DMS153 treated with DMSO at 0.1 percent for 48 hours (cell line): ENCODE measurements at regions not wholly inside any gene's neighbourhood (a gene's known extent, or its start where the extent isn't known, plus 50 kb on each side); places are given as distances from the start of the nearest gene placed in this dataset.

ENCODE experiments used
- DNase-seq: peaks from one replicate; lab custom pipeline; 2025; ENCODE audit not compliant: unreplicated experiment; lab: John Stamatoyannopoulos, UW

- DNase-seq, result no peak
These were observed 866.7 kb upstream of the PRMT6 start for GRCh38 chr1:106189780-106190179.

GRCh38 chr1:106194206-106194605, 862.3 kb upstream of the PRMT6 start:
- DNase-seq, result no peak

- DNase-seq, result no peak
These were observed 855.8 kb upstream of the PRMT6 start for GRCh38 chr1:106200711-106201110.

GRCh38 chr1:106207185-106207584, 849.3 kb upstream of the PRMT6 start:
- no peak for DNase-seq

- DNase-seq, result no peak
These were observed 838.7 kb upstream of the PRMT6 start for GRCh38 chr1:106217765-106218164.

- no peak for DNase-seq
These were observed 834.1 kb upstream of the PRMT6 start for GRCh38 chr1:106222403-106222802.

- DNase-seq, result no peak
These were observed 833.3 kb upstream of the PRMT6 start for GRCh38 chr1:106223213-106223612.

- DNase-seq, result no peak
These were observed 832.0 kb upstream of the PRMT6 start for GRCh38 chr1:106224426-106224825.

- DNase-seq, result no peak
These were observed 831.1 kb upstream of the PRMT6 start for GRCh38 chr1:106225403-106225802.

- no peak for DNase-seq
These were observed 829.9 kb upstream of the PRMT6 start for GRCh38 chr1:106226550-106226949.

- DNase-seq, result no peak
These were observed 824.3 kb upstream of the PRMT6 start for GRCh38 chr1:106232128-106232527.

- DNase-seq, result no peak
These were observed 823.0 kb upstream of the PRMT6 start for GRCh38 chr1:106233511-106233910.

GRCh38 chr1:106249365-106249764, 807.1 kb upstream of the PRMT6 start:
- DNase-seq, result no peak

GRCh38 chr1:106249810-106250209, 806.7 kb upstream of the PRMT6 start:
- DNase-seq, result no peak

GRCh38 chr1:106254748-106255147, 801.7 kb upstream of the PRMT6 start:
- DNase-seq, result no peak

GRCh38 chr1:106266786-106267185, 789.7 kb upstream of the PRMT6 start:
- DNase-seq, result no peak

GRCh38 chr1:106268070-106268469, 788.4 kb upstream of the PRMT6 start:
- DNase-seq, result no peak

GRCh38 chr1:106276871-106277270, 779.6 kb upstream of the PRMT6 start:
- no peak for DNase-seq

- no peak for DNase-seq
These were observed 778.7 kb upstream of the PRMT6 start for GRCh38 chr1:106277786-106278185.

GRCh38 chr1:106278716-106279115, 777.8 kb upstream of the PRMT6 start:
- no peak for DNase-seq

- DNase-seq, result no peak
These were observed 767.1 kb upstream of the PRMT6 start for GRCh38 chr1:106289265-106289928.

- DNase-seq, result no peak
These were observed 765.5 kb upstream of the PRMT6 start for GRCh38 chr1:106290805-106291501.

- DNase-seq, result no peak
These were observed 764.3 kb upstream of the PRMT6 start for GRCh38 chr1:106292130-106292529.
